GM21723 (cell line): ENCODE measurements at regions not wholly inside any gene's neighbourhood (a gene's known extent, or its start where the extent isn't known, plus 50 kb on each side); places are given as distances from the start of the nearest gene placed in this dataset.
"Not testable (repeated sequence)": the region's sequence is repeated elsewhere in the genome, so short reads cannot be mapped to it uniquely, and the experiment has no call there.

Experiments used
- ATAC-seq: cut with Tn5 transposase; IDR thresholded peaks from one replicate; pipeline ENCODE4 v1.9.1; 2021; ENCODE audit warnings: mild to moderate bottlenecking, moderate library complexity; ENCODE audit not compliant: unreplicated experiment

GRCh38 chrX:34576864-34577263 is 80.2 kb downstream of the TMEM47 start:
- no peak for ATAC-seq

DNA sequence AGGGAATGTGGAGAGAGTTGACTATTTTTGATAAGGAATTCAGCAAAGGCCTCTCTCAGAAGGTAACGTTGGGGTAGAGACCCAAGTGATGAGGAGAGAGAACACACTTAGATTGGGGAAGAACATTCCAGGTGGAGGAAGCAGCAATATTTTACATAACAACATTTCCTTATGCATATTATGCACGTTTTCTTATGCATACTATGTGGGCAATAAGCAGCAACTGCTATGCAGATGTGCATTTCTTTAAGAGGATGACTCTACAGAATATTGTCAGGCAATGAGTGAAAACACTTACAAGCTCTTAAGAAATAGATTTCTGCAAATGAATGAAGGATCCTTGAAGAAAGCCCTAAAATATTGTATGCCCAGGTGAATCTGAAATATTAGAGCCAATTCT is 91.1 kb downstream of the TMEM47 start:
- ATAC-seq = no peak

DNA sequence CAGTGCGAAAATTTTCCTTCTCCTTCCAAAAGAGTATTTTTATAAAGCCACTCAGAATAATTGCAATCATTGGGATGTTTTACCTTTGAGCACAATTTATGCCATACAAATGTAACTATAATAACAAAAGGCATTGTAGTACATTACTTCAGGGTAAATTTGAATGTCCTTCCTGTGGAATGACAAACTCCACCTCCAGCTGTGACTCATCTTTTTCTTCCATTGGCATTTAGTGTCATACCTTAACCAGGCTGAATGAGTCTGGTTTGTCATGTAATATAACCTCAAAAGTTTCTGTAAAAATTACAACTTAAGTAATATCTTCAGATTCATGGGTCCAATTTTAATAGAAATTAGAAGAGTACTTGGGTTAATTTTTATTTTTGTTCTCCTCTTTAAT is 93.3 kb downstream of the TMEM47 start:
- ATAC-seq = no peak

- no peak for ATAC-seq
Observed at GRCh38 chrX:34563061-34563460, 94.0 kb downstream of the TMEM47 start.

- ATAC-seq = no peak
Observed at GRCh38 chrX:34562006-34562405, 95.1 kb downstream of the TMEM47 start.

- ATAC-seq = no peak
Observed at GRCh38 chrX:34560180-34560579, 96.9 kb downstream of the TMEM47 start.

- peak; percentile 72 for ATAC-seq
Observed at GRCh38 chrX:34559325-34559724, 97.8 kb downstream of the TMEM47 start.

DNA sequence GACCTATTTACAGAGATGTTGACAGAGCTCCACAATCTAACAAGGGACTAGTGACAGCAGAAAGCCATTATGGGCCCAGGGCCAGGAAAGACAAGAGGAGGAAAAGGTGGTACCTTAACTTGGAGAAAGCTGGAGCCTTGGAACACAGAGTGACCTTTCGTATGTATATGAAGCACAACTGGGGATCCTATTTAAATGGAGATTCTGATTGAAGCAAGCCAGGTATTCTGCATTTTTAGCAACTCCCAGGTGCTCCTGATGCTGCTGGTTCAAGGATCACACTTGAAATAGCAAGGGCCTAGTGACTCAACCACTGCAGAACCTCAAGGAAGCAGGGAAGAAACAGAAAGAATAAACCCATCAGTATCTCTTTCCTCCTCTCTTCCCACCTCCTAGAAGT is 99.4 kb downstream of the TMEM47 start:
- ATAC-seq = no peak

- no peak for ATAC-seq
Observed at GRCh38 chrX:34555481-34555880, 101.6 kb downstream of the TMEM47 start.

DNA sequence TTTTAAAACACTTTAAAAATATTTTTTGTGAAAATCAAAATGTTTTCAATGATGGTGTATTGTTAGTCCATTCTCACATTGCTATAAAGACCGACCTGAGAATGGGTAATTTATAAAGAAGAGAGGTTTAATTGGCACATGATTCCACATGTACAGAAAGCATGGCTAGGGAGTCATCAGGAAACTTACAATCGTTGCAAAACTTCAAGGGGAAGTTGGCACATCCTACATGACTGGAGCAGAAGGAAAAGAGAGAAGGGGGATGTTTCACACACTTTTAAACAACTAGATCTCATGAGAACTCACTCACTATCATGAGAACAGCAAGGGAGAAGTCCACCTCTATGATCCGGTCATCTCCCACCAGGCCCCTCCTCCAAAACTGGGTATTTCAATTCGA is 110.7 kb downstream of the TMEM47 start:
- no peak for ATAC-seq

DNA sequence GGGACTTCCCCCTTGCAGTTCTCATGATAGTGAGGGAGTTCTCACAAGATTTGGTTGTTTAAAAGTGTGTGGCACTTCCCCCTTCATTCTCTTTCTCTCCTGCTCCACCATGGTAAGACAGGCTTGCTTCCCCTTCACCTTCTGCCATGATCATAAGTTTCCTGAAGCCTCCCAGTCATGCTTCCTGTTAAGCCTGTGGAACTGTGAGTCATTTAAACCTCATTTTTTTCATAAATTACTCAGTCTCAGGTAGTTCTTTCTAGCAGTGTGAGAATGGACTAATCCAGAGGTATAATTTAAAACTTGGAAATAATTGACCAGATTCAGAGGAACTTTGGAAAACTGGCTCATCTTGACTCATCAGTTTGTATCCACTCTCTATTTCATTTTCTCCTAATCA is 129.0 kb downstream of the TMEM47 start:
- no peak for ATAC-seq

- ATAC-seq = no peak
Observed at GRCh38 chrX:34521563-34521962, 135.5 kb downstream of the TMEM47 start.

DNA sequence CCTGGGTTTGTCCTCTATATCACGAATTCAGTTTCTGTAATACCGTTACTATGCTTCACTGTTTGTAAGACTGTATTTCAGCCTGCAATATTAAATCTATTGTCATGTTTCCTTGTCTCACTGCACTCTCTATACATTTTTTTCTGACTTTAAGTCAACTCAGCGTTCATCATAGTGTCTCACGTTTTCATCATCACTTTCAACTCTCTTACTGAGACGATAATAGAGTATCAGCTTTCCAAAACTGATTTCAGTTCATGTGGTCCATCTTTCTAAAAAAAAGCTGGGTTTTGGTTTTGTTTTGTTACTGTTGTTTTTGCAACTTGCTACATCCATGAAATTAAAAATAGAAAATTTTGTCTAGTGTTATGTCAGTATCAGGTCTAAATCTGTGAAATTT is 147.7 kb downstream of the TMEM47 start:
- no peak for ATAC-seq

- no peak for ATAC-seq
Observed at GRCh38 chrX:34503119-34503518, 154.0 kb downstream of the TMEM47 start.

DNA sequence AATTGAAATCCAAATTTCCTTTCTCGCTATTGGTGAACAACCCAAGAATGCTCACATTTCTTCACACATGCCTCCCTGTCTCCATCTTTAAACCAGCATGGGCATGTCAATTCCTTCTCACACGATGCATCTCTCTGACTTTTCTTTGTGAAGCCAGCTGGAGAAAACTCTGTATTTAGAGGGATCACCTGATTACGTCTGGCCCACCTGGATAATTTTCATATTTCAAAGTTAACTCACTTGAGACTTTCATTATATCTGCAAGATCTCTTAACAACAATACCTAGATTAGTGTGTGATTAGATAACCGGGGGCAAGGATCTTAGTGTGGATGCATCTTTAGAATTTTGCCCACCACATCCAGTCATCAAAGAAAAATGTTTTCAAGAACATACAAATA is 164.0 kb downstream of the TMEM47 start:
- no peak for ATAC-seq

GRCh38 chrX:34491126-34491525 is 166.0 kb downstream of the TMEM47 start:
- ATAC-seq = no peak

- ATAC-seq = no peak
Observed at GRCh38 chrX:34487364-34487763, 169.7 kb downstream of the TMEM47 start.

- ATAC-seq = no peak
Observed at GRCh38 chrX:34483980-34484379, 173.1 kb downstream of the TMEM47 start.

DNA sequence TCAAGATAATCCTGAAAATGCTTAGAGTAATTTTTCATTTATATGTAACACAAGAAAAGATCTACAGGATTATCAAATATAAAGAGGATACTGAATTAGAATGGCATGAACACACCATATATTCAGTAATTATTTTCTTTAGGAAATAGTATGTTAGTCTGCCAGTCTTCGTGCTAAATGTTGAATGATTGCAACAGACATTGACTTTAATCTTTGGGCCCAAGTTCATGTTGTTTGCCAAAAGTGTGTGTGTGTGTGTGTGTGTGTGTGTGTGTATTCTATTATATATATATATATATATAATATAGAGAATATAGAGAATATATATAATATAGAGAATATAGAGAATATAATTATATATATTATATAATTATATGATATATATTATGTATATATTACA is 186.6 kb downstream of the TMEM47 start:
- ATAC-seq = no peak

DNA sequence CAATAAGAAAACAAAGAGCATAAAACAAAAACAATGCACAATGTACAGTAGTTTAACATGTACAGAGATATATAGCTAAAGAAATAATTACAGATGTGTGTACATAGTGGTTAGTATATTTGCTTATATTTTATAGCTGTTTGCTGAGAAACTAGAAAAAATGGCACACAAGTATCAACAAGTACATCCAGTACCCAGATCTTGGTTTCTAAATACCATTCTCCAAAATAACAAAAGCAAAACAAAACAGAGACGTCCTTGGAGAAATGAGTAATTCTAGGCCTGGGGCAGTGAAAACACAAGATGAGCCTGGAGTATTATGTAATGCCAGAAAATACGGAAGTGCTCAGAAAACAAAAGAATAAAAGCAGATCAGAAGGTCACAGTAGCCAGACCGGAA is 189.6 kb downstream of the TMEM47 start:
- no peak for ATAC-seq

- ATAC-seq = not testable (repeated sequence)
Observed at GRCh38 chrX:34463220-34463619, 193.9 kb downstream of the TMEM47 start.

DNA sequence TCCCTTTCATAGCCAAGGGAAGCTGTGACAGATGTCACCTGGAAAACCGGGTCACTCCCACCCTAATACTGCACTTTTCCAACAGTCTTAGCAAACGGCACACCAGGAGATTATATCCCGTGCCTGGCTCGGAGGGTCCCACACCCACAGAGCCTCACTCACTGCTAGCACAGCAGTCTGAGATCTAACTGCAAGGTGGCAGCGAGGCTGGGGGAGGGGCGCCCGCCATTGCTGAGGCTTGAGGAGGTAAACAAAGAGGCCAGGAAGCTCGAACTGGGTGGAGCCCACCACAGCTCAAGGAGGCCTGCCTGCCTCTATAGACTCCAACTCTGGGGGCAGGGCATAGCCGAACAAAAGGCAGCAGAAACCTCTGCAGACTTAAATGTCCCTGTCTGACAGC is 199.2 kb downstream of the TMEM47 start:
- ATAC-seq = not testable (repeated sequence)

DNA sequence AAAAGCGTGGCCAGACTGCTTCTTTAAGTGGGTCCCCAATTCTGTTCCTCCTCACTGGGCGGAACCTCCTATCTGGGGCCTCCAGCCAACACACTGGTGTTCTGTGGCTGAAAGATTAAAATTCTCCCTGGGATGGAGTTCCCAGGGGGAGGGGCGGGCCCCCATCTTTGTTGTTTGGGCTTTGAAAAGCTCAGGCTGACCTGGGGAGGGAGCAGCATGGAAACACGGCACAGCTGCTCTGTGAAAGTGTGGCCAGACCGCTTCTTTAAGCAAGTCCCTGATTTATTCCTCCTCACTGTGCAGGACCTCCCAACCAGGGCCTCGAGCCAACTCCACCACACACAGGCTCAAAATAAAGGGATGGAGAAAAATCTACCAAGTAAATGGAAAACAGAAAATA is 219.5 kb downstream of the TMEM47 start:
- no peak for ATAC-seq

- ATAC-seq = no peak
Observed at GRCh38 chrX:34426334-34426733, 230.8 kb downstream of the TMEM47 start.
